Left lung (tissue), 4 donors: ENCODE measurements at regions not wholly inside any gene's neighbourhood (a gene's known extent, or its start where the extent isn't known, plus 50 kb on each side); places are given as distances from the start of the nearest gene placed in this dataset.
"Not testable (repeated sequence)": the region's sequence is repeated elsewhere in the genome, so short reads cannot be mapped to it uniquely, and the experiment has no call there.

Experiments used
- ATAC-seq: fragments of 200-7000 bp; cut with Tn5 transposase; one replicate; pipeline ENCODE4 v1.9.1; 2020; ENCODE audit warnings: moderate library complexity
- DNase-seq, 4 donors: peaks; one replicate each; pipeline ENCODE4 v3.0.0-alpha.2; 2013 to 2020
- H3K27ac ChIP-seq, 2 donors: fragments of 200-600 bp; sonication (generic) in 1 of 2; one replicate each; pipeline versions ENCODE4 v1.5.0 to v1.8.0; 2020 to 2021
- H3K27me3 ChIP-seq, 2 donors: fragments of 200-600 bp; sonication (generic) in 1 of 2; one replicate each; pipeline versions ENCODE4 v1.5.0 to v1.8.0; 2020 to 2021
- H3K36me3 ChIP-seq, 2 donors: fragments of 200-600 bp; sonication (generic) in 1 of 2; one replicate each; pipeline versions ENCODE4 v1.5.0 to v1.8.0; 2020 to 2021
- H3K4me1 ChIP-seq, 2 donors: fragments of 200-600 bp; one replicate each; pipeline ENCODE4 v1.8.0; 2021
- H3K4me3 ChIP-seq, 2 donors: fragments of 200-600 bp; sonication (generic) in 1 of 2; one replicate each; pipeline versions ENCODE4 v1.5.0 to v1.8.0; 2020 to 2021; ENCODE audit warnings: mild to moderate bottlenecking in 1 of 2
- H3K9me3 ChIP-seq, 2 donors: fragments of 200-600 bp; sonication (generic) in 1 of 2; one replicate each; pipeline versions ENCODE4 v1.5.0 to v1.8.0; 2020 to 2021
- intact Hi-C, 2 donors: fragments of 100-400 bp; cut with DNase I; formaldehyde crosslinking; loops; one replicate each; pipeline versions ENCODE4 v1.11.2 to v1.14.2; 2022
- TF ChIP-seq, protein P1 (sequence below), 2 donors: fragments of 200-600 bp; sonication (generic) in 1 of 2; IDR thresholded peaks; one replicate each; pipeline versions ENCODE4 v1.5.0 to v1.8.0; 2021; ENCODE audit warnings: antibody characterized with exemption in 2 of 2
- donor health status: DM: no; HTN: yes; CAD: no.
- donor health status: DM: no; HTN: no; CAD: no.

DNA sequence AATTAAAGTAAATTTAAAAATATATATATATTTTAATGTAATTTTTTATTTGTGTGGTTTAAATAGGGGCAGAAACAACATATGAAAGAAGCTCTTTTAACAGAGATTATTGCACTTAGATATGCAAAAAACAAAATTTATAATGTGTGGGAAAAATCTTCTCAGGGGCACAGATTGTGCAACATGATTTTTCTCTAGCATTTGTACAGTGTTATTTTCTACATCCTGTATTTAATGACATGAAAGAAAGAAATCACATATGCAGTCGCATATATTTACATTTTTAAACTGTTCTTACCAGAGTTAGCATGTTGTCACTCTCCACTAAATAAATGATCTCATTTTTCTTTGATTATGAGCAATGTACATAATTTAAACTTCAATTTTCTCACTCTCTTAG, 265.3 kb upstream of the CTNND2 start:
- no peak overlapping the region for H3K27ac ChIP-seq
- H3K27me3 ChIP-seq: no peaks in the 10 kb centered on the region
- ATAC-seq: no peak
- no peaks in the 10 kb centered on the region for H3K36me3 ChIP-seq
- no peak for DNase-seq
- intact Hi-C loops: no loop called here
- no peak overlapping the region for H3K4me3 ChIP-seq
- peaks cover 0 to 2% of the 10 kb centered on the region in 2 donors for H3K9me3 ChIP-seq
- no peaks in the 10 kb centered on the region for H3K4me1 ChIP-seq
- TF ChIP-seq, protein P1, sequence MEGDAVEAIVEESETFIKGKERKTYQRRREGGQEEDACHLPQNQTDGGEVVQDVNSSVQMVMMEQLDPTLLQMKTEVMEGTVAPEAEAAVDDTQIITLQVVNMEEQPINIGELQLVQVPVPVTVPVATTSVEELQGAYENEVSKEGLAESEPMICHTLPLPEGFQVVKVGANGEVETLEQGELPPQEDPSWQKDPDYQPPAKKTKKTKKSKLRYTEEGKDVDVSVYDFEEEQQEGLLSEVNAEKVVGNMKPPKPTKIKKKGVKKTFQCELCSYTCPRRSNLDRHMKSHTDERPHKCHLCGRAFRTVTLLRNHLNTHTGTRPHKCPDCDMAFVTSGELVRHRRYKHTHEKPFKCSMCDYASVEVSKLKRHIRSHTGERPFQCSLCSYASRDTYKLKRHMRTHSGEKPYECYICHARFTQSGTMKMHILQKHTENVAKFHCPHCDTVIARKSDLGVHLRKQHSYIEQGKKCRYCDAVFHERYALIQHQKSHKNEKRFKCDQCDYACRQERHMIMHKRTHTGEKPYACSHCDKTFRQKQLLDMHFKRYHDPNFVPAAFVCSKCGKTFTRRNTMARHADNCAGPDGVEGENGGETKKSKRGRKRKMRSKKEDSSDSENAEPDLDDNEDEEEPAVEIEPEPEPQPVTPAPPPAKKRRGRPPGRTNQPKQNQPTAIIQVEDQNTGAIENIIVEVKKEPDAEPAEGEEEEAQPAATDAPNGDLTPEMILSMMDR (IDR thresholded peaks at IDR 0.05): no peak

DNA sequence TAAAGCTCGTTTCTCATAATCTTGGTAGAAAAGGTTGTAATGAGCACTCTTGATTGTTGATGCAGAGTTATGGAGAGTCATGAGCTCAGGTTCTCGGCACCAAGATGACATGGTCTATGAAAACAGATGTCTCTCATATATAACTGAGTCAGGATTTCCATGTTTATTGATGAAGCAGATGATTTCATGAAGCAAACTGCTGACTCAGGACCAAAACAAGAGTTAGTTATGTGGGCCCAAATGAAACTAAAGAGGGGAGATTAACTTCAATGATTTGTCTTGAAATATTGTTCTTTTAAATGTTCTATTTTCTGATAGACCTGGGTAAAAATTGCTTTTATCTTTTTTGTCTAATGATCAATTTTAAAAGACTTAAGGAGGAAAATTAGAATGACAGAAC, 258.6 kb upstream of the CTNND2 start:
- TF ChIP-seq, protein P1 (IDR thresholded peaks at IDR 0.05): no peak
- intact Hi-C loops: no loop called here

DNA sequence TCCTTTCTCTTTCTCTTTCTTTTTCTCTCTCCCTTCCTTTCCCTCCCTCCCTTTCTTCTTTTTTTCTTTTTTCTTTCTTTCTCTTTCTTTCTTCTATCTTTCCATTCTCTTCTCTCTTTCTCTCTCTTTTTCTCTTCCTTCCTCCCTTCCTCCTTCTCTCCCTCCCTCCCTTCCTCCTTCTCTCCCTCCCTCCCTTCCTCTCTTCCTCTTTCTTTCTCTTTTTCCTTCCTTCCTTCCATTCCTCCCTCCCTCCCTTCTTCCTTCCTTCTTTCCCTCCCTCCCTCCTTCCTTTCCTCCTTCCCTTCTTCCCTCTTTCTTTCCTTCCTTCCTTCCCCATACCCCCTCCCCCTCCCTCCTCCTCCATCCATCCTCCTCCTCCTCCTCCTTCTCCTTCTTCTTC, 243.3 kb upstream of the CTNND2 start:
- ATAC-seq (no peak), DNase-seq (no peak)
- Histone ChIP-seq H3K4me1 (no peaks in the 10 kb centered on the region), H3K9me3 (peaks cover 0 to 19% of the 10 kb centered on the region in 2 donors), H3K4me3 (no peak overlapping the region), H3K27ac (no peak overlapping the region), H3K27me3 (no peaks in the 10 kb centered on the region), H3K36me3 (no peaks in the 10 kb centered on the region)
- intact Hi-C loops: no loop called here
- TF ChIP-seq, protein P1 (IDR thresholded peaks at IDR 0.05): no peak

More for the DNA sequence above, 258.6 kb upstream of the CTNND2 start:
- Histone ChIP-seq H3K27ac (no peak overlapping the region), H3K27me3 (no peaks in the 10 kb centered on the region), H3K9me3 (peaks cover 0 to 14% of the 10 kb centered on the region in 2 donors), H3K36me3 (no peaks in the 10 kb centered on the region), H3K4me1 (no peaks in the 10 kb centered on the region), H3K4me3 (no peak overlapping the region)
- DNase-seq (no peak), ATAC-seq (no peak)

DNA sequence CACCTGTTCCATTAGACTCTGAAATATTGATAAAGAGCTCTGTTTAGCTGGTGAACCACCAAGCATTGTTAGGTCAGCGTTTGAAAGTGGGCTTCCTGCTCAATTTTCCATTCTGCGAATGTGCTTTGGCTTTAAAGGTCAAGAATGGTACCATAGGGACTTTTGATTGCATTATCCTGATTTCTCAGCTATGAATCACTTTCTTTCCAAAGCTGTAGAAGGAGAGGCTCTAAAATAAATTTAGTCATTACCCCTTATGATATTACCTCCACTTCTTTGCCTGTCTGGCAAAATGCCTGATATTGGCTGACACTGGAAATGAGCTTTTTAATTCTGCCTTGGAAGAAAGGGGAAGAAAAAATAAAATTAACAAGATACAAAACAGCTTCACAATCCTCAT, 237.2 kb upstream of the CTNND2 start:
- DNase-seq (no peak), ATAC-seq (no peak)
- Histone ChIP-seq H3K4me1 (no peaks in the 10 kb centered on the region), H3K27ac (no peak overlapping the region), H3K9me3 (peaks cover 0 to 12% of the 10 kb centered on the region in 2 donors), H3K4me3 (no peak overlapping the region), H3K27me3 (no peaks in the 10 kb centered on the region), H3K36me3 (no peaks in the 10 kb centered on the region)
- intact Hi-C loops: no loop called here
- TF ChIP-seq, protein P1 (IDR thresholded peaks at IDR 0.05): no peak

DNA sequence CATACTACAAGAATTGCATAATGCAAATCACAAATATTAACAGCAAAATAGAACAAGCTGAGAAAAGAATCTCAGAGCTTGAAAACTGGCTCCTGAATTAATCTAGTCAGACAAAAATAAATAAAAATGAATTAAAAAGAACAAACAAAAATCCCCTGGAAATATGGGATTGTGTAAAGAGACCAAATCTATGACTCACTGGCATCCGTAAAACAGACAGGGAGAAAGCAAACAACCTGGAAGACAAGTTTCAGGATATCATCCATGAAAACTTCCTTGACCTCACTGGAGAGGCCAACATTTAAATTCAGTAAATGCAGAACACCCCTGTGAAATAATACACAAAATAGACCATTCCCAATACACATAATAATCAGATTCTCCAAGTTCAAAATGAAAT, 229.3 kb upstream of the CTNND2 start:
- DNase-seq (no peak), ATAC-seq (no peak)
- Histone ChIP-seq H3K4me3 (no peak overlapping the region), H3K36me3 (no peaks in the 10 kb centered on the region), H3K27me3 (no peaks in the 10 kb centered on the region), H3K27ac (no peak overlapping the region), H3K9me3 (peaks cover 0 to 41% of the 10 kb centered on the region in 2 donors), H3K4me1 (no peaks in the 10 kb centered on the region)
- TF ChIP-seq, protein P1 (IDR thresholded peaks at IDR 0.05): no peak
- intact Hi-C loops: no loop called here

DNA sequence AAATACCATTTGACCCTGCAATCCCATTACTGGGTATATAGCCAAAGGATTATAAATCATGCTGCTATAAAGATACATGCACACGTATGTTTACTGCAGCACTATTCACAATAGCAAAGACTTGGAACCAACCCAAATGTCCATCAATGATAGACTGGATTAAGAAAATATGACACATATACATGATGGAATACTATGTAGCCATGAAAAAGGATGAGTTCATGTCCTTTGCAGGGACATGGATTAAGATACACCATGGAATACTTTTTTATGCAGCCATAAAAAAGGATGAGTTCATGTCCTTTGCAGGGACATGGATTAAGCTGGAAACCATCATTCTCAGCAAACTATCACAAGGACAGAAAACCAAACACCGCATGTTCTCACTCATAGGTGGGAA, 226.8 kb upstream of the CTNND2 start:
- intact Hi-C loops, H3K27me3 ChIP-seq, ATAC-seq, H3K36me3 ChIP-seq, H3K4me3 ChIP-seq, H3K27ac ChIP-seq, DNase-seq, H3K4me1 ChIP-seq: not testable (repeated sequence)
- H3K9me3 ChIP-seq: peaks cover 0 to 48% of the 10 kb centered on the region in 2 donors
